ENCODE measurements at regions not wholly inside any gene's neighbourhood (a gene's known extent, or its start where the extent isn't known, plus 50 kb on each side); places are given as distances from the start of the nearest gene placed in this dataset.
A peak's percentile ranks its signal among the peaks of the same experiment; 100 is the strongest.

DNA sequence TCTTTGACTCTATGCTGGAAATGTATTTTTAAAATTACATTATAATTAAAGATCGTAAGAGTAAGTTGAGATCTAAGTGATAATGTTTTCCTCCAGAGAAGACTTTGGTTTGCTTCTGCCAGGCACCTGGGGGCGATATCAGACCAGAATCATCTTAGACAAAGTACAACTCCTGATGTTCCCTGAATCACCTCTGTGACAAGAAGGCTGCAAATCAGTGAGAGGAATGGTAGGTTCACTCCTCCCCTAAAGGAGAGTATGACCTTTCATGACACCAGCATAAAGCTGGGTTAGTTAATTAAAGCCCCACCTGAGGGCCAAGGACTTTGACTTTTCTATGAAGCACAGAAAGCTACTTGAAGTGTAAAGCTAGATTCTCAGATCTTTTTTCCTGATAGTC lies 114.4 kb upstream of the DTNA start:
- DNase-seq = peak; percentile 11

DNA sequence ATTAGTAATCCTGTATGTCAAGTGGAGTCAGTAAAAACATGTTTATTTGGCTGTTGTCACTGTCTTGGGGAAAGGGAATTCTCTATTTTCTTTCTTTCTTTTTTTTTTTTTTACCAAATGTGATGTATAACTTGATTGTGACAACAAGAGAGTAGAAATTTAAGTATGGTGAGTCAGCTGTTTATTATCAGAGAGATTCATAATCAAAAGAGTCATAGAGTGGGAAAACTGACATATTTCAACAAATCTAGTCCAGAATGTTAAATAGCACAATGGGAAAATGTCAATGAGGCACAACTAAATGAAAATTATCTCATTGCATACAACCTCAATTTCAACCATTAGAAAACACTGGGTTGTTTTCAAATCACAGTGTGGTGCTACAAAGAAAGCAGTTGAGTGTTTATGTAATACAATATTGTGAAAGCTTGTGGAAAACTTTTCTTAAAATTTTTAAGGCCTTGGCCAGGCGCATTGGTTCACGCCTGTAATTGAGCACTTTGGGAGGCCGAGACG lies 111.9 kb upstream of the DTNA start:
- no peak for DNase-seq

DNA sequence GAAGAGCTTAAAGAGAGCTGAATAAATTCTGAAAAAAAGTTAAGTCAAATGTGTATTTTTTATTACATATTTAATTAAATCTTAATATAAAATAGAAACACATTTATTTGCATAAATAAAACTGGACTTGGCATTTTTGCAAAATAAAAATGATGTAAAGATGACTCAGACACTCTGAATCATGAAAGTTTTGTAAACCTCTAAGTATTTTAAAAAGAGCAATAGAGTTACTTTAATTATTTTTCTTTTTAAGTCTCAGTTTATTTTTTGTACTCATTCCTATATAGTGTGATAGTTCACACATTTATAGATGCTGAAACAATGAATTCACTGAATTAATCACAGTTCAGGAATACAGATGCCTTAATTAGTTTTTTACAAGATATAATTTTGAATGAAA lies 109.9 kb upstream of the DTNA start:
- DNase-seq = no peak

GRCh38 chr18:34600874-34601656 lies 109.0 kb upstream of the DTNA start:
- no peak for DNase-seq

- DNase-seq = no peak
Observed at GRCh38 chr18:34604591-34604990, 105.5 kb upstream of the DTNA start.

- DNase-seq = no peak
Observed at GRCh38 chr18:34606851-34607250, 103.2 kb upstream of the DTNA start.

GRCh38 chr18:34608064-34608463 lies 102.0 kb upstream of the DTNA start:
- no peak for DNase-seq

DNA sequence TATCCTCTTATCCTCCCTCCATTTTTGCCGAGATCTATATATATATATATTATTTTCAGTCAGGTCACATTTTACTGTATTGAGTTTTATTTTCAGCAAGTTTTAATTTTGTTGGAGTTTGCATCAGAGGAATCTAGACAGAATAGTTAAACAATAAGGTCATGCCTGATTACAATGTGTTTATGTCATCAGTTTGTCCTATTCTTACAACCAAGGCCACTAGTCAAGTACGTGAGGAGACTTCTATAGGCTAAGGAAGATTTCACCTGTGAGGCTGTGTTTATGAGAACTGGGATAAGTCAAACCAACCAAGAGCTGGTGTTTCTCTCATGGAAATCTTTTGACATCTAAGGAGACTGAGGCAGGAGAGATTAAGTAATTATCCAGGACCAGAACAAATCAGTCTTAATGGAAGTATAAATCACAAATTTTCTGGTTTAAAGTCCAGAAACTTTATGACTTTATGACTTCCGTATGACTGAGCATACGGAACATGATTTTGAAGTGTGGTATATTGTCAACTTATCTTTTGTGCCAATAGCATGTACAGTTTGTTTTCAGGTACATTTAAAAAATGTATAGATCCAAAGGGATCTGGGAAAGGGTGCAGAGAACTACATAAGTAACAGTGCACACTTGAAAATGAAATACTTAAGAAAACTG lies 100.0 kb upstream of the DTNA start:
- no peak for DNase-seq

GRCh38 chr18:34611904-34612303 lies 98.2 kb upstream of the DTNA start:
- DNase-seq = no peak

DNA sequence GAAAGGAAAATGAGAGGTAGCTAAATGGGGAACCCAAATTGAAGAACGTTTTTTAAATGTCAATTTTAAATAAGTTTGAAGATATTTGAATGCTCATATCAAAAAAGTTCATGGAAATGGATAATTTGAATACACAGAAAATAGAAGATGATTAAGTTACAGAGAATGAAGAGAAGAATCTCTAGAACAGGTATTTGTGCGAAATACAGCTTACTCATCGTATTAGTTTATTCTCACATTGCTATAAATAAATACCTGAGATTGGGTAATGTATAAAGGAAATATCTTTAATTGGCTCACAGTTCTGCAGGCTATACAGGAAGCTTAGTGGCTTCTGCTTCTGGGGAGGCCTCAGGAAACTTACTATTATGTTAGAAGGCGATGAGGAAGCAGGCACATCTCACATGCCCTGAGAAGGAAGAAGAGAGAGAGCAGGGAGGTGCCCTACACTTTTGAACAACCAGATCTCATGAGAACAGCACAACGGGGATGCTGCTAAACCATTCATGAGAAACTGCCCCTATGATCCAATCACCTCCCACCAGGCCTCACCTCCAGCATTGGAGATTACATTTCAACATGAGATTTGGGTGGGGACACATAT lies 89.7 kb upstream of the DTNA start:
- DNase-seq = no peak

DNA sequence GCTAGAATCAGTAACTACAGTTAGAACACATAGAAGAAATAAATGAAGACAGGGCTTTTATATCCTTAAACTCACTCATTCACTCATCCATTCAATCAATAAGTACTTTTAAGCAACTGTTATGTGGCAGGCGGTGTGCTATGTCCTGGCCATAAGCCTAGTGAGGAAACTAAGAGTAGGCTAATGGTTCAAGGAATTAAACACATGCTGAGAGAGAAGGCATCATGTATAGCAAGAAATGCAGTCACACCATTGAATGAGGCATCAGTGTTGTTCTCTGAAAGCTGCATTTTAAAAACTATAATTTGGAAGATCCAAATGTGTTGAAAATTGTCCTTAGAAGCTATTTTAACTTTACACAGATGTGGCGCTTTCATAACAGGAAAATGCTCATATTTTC lies 86.5 kb upstream of the DTNA start:
- DNase-seq = no peak

- DNase-seq = no peak
Observed at GRCh38 chr18:34624551-34624950, 85.5 kb upstream of the DTNA start.

- DNase-seq = no peak
Observed at GRCh38 chr18:34626404-34627136, 83.5 kb upstream of the DTNA start.

DNA sequence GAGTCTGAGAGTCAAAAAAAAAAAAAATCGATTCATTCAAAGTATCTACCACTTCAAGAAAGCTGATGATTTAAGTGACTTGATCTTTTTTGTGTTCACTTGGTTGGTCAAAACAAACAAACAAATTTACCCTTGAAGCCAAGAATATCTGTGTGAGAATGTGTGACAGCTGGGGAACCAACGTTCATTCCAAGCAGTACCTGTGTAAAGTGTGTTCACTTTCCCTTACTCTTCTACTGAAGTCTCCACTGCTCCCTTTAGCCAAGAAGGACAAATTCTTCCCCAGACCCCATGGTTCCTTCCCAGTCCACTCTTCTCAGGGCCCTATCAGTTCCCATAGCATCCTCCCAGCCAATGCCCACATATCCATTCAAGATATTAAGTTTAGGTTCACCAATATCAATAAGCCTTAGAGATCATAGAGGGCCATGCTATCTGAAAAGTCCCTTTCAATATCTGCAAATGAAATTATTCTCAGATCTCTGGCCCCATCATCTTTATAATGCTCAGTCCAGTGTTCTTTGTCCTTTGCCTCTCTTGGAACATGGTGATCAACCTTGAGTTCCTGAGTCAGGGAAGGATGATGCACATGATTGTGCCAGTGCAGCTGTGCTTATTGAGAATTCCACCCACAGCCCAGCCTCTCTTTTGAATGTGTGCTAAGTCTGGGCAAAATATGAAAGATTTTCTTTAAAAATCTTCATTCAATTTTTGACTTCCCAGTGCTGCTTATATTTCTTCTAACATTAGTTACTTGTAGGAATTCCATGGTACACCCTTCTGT lies 82.8 kb upstream of the DTNA start:
- no peak for DNase-seq

- DNase-seq = no peak
Observed at GRCh38 chr18:34631093-34631966, 78.8 kb upstream of the DTNA start.

DNA sequence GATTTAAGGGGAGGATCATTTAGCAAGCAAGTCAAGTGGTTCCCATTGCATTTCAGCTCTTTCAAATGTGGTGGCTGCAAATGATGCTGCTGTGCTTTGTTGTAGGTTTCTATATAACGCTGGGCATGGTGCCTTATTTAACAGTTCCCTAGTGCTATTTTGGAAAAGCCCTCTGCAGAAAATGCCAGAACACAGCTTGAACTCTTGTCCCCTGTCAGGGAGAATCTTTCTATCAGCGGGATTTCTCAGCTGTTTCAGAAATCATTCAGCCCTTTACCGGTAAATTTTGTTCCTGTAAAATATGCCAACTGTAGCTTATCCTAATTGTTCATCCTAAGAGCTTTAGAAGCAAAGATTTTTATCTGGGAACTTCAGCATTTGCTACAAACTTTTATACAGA lies 77.8 kb upstream of the DTNA start:
- DNase-seq = no peak

- no peak for DNase-seq
Observed at GRCh38 chr18:34633368-34633767, 76.7 kb upstream of the DTNA start.

- DNase-seq = no peak
Observed at GRCh38 chr18:34637094-34637801, 72.8 kb upstream of the DTNA start.

GRCh38 chr18:34639687-34640086 lies 70.4 kb upstream of the DTNA start:
- no peak for DNase-seq

GRCh38 chr18:34640276-34640675 lies 69.8 kb upstream of the DTNA start:
- no peak for DNase-seq

DNA sequence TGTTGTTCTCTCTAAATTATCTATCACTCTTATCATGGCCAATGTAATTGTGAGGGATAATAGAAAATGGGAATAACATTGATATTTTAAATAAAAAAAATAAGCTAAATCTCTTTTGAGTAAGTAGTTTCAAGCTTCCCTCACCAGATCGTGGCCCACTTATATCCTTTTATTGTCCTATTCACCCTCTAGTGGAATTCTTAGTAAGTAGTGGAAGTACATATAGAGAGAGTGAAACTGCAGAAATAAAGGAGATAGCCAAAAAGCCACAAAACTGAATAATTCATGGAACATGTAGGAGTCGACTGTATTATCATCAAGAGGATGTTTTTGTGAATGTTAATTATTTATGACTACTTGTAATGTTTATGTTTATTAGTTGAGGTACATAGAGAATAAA lies 66.1 kb upstream of the DTNA start:
- no peak for DNase-seq
